ENCODE measurements at regions not wholly inside any gene's neighbourhood (a gene's known extent, or its start where the extent isn't known, plus 50 kb on each side); places are given as distances from the start of the nearest gene placed in this dataset.

DNA sequence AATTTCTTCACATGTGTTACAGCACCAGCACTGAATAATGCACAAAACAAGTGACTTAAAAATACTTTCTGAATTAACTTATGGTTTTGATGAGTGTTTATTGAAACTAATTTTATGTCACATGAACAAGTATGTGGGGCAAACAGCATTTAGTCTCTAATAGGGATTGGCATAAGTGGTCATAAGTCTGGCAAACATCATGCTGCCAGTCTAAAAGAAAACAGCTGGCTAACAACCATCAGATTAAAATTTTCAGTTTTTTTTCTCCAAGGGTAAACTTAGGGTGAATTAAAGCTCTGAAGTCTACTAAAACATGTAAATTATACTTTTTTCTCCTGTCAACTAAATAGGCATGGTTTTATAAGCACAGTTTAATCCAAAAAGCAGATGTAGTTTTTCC lies 1014.2 kb downstream of the FAT4 start:
- no peaks in the 10 kb centered on the region for H3K4me1 ChIP-seq
- intact Hi-C loops (cut with DNase I; ENCODE audit: low total_unique reads) (no loop called here), in situ Hi-C loops (cut with MboI; ENCODE audit: low sequenced_read_pairs in 4 of 4) (no loop called here)
- H3K27ac ChIP-seq, result no peak overlapping the region
- no peaks in the 10 kb centered on the region for H3K27me3 ChIP-seq
- no peak for DNase-seq
- no peak overlapping the region for H3K4me3 ChIP-seq
- no peaks in the 10 kb centered on the region for H3K36me3 ChIP-seq
- H3K9me3 ChIP-seq, result no peaks in the 10 kb centered on the region
- no peak for TF ChIP-seq POLR2A (IDR thresholded peaks at IDR 0.05)
- TF ChIP-seq, protein P1, sequence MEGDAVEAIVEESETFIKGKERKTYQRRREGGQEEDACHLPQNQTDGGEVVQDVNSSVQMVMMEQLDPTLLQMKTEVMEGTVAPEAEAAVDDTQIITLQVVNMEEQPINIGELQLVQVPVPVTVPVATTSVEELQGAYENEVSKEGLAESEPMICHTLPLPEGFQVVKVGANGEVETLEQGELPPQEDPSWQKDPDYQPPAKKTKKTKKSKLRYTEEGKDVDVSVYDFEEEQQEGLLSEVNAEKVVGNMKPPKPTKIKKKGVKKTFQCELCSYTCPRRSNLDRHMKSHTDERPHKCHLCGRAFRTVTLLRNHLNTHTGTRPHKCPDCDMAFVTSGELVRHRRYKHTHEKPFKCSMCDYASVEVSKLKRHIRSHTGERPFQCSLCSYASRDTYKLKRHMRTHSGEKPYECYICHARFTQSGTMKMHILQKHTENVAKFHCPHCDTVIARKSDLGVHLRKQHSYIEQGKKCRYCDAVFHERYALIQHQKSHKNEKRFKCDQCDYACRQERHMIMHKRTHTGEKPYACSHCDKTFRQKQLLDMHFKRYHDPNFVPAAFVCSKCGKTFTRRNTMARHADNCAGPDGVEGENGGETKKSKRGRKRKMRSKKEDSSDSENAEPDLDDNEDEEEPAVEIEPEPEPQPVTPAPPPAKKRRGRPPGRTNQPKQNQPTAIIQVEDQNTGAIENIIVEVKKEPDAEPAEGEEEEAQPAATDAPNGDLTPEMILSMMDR (IDR thresholded peaks at IDR 0.05 in 4 of 5, conservative IDR thresholded peaks at IDR 0.05 in 1 of 5), result no peak
- ATAC-seq, result no peak

DNA sequence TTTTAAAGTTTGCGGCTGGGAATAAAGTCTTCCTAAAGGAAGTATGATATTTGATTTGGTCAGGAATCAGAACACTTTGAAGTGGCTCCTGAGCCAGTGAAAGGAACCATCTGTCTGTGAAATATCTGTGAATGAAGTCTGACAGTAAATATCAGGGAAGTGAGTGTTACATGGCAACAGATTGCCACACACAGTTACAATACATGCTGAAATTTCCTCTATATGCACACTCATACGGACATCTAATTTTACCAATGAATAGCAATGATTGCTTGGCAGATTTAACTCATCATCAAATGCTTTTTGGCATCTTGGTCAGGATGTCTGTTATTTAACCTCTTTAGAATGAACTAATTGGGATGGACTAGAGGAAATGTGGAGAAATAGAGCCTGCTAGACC lies 1023.8 kb downstream of the FAT4 start:
- TF ChIP-seq POLR2A (IDR thresholded peaks at IDR 0.05), result no peak
- TF ChIP-seq, protein P1 (IDR thresholded peaks at IDR 0.05 in 4 of 5, conservative IDR thresholded peaks at IDR 0.05 in 1 of 5), result no peak

DNA sequence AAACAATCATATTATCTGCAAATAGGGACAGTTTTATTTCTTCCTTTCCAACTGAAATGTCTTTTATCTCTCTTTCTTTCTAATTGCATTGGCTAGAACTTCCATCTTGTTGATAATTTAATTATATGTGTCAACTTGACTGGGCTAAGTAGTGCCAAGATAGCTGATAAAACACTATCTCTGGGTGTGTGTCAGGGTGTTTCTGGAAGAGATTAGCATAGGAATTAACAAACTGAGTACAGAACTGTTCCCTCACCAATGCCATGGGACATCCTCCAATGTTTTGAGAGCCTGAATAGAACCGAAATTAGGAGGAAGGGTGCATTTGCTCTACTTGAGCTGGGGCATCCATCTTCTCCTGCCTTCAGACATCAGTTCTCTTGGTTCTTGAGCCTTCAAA lies 1027.2 kb downstream of the FAT4 start:
- TF ChIP-seq POLR2A (IDR thresholded peaks at IDR 0.05), result no peak
- TF ChIP-seq, protein P1 (IDR thresholded peaks at IDR 0.05 in 4 of 5, conservative IDR thresholded peaks at IDR 0.05 in 1 of 5), result no peak
- intact Hi-C loops (cut with DNase I; ENCODE audit: low total_unique reads), result no loop called here
- Histone ChIP-seq H3K36me3 (no peaks in the 10 kb centered on the region), H3K4me3 (no peak overlapping the region), H3K4me1 (no peaks in the 10 kb centered on the region), H3K27me3 (no peaks in the 10 kb centered on the region), H3K9me3 (no peaks in the 10 kb centered on the region), H3K27ac (no peak overlapping the region)
- ATAC-seq, result no peak
- no peak for DNase-seq
- in situ Hi-C loops (cut with MboI; ENCODE audit: low sequenced_read_pairs in 4 of 4), result no loop called here

More for the DNA sequence above, 1023.8 kb downstream of the FAT4 start:
- no peaks in the 10 kb centered on the region for H3K9me3 ChIP-seq
- ATAC-seq (no peak), DNase-seq (no peak)
- intact Hi-C loops (cut with DNase I; ENCODE audit: low total_unique reads), result no loop called here
- no peak overlapping the region for H3K4me3 ChIP-seq
- in situ Hi-C loops (cut with MboI; ENCODE audit: low sequenced_read_pairs in 4 of 4), result no loop called here
- no peaks in the 10 kb centered on the region for H3K36me3 ChIP-seq
- no peaks in the 10 kb centered on the region for H3K27me3 ChIP-seq
- no peak overlapping the region for H3K27ac ChIP-seq
- no peaks in the 10 kb centered on the region for H3K4me1 ChIP-seq

DNA sequence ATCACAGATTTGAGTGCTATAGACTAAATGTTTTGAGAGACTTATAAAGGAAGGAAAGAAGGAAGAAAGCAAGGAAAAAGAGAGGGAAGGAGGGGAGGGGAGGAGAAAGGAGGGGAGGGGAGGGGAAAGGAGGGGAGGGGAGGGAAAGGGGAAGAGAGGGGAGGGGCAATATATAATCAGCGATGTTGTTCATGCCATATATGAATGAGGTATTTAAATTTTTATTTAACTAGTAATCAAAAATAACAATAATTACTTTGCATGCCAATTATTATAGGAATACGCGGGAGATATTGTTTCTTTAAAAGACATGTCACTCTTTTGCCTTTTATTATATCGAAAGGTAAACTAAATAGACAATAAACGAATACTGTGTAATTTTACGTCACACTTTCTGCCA lies 1029.7 kb downstream of the FAT4 start:
- H3K9me3 ChIP-seq, result no peaks in the 10 kb centered on the region
- TF ChIP-seq POLR2A (IDR thresholded peaks at IDR 0.05), result no peak
- TF ChIP-seq, protein P1 (IDR thresholded peaks at IDR 0.05 in 4 of 5, conservative IDR thresholded peaks at IDR 0.05 in 1 of 5), result no peak
- H3K4me1 ChIP-seq, result no peaks in the 10 kb centered on the region
- no peaks in the 10 kb centered on the region for H3K27me3 ChIP-seq
- no peak for ATAC-seq
- H3K27ac ChIP-seq, result no peak overlapping the region
- H3K4me3 ChIP-seq, result no peak overlapping the region
- H3K36me3 ChIP-seq, result no peaks in the 10 kb centered on the region
- in situ Hi-C loops (cut with MboI; ENCODE audit: low sequenced_read_pairs in 4 of 4) (no loop called here), intact Hi-C loops (cut with DNase I; ENCODE audit: low total_unique reads) (no loop called here)
- no peak for DNase-seq

DNA sequence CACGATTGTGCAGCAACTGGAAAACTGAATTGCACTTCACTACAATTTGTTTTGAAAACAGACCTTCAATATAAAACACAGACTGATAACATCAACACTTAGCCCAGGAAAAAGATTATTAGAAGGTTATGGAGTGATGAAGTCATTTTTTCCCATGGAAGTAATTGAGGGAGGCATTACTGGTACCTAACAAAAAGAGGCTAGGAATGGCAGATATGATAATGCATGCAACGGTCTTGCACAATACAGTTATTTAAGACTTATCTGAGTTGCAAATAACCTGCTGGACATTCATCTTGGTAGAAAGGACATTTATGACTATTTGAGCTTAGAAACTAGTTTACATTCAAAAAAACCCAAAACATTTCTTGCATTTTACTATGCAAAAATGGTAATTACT lies 1031.9 kb downstream of the FAT4 start:
- H3K36me3 ChIP-seq, result no peaks in the 10 kb centered on the region
- no peak for ATAC-seq
- in situ Hi-C loops (cut with MboI; ENCODE audit: low sequenced_read_pairs in 4 of 4) (no loop called here), intact Hi-C loops (cut with DNase I; ENCODE audit: low total_unique reads) (no loop called here)
- H3K4me3 ChIP-seq, result no peak overlapping the region
- H3K27me3 ChIP-seq, result no peaks in the 10 kb centered on the region
- no peaks in the 10 kb centered on the region for H3K9me3 ChIP-seq
- no peak overlapping the region for H3K27ac ChIP-seq
- TF ChIP-seq, protein P1 (IDR thresholded peaks at IDR 0.05 in 4 of 5, conservative IDR thresholded peaks at IDR 0.05 in 1 of 5), result no peak
- no peak for TF ChIP-seq POLR2A (IDR thresholded peaks at IDR 0.05)
- no peak for DNase-seq
- H3K4me1 ChIP-seq, result no peaks in the 10 kb centered on the region
